Dendritic cell treated with granulocyte-macrophage colony-stimulating factor and Interleukin-4, amounts not matched to agents 40 ng/mL and 50 ng/mL, for 4 days (primary cell): ENCODE measurements at regions not wholly inside any gene's neighbourhood (a gene's known extent, or its start where the extent isn't known, plus 50 kb on each side); places are given as distances from the start of the nearest gene placed in this dataset.

ENCODE experiments used
- H3K27ac Mint-ChIP-seq: one replicate; pipeline ENCODE4 v1.8.0; 2022; ENCODE audit warnings: mild to moderate bottlenecking, mixed read lengths
- H3K27me3 Mint-ChIP-seq: one replicate; pipeline ENCODE4 v1.8.0; 2022; ENCODE audit warnings: mild to moderate bottlenecking, mixed read lengths
- H3K36me3 Mint-ChIP-seq: one replicate; pipeline ENCODE4 v1.8.0; 2022; ENCODE audit warnings: low read depth, mixed read lengths
- H3K4me1 Mint-ChIP-seq: one replicate; pipeline ENCODE4 v1.8.0; 2022; ENCODE audit warnings: low read depth, mixed read lengths
- H3K4me3 Mint-ChIP-seq: one replicate; pipeline ENCODE4 v1.8.0; 2022; ENCODE audit warnings: mild to moderate bottlenecking, moderate library complexity, mixed read lengths
- H3K9me3 Mint-ChIP-seq: one replicate; pipeline ENCODE4 v1.8.0; 2022; ENCODE audit warnings: mixed read lengths
- intact Hi-C: fragments of 100-400 bp; cut with micrococcal nuclease; formaldehyde crosslinking; loops from one replicate; pipeline ENCODE4 v1.15.0; 2022

GRCh38 chr12:105729181-105729771, 398.8 kb downstream of the C12orf75 start:
- intact Hi-C loops, result no loop called here
- H3K9me3 Mint-ChIP-seq, result no peaks in the 10 kb centered on the region
- H3K27ac Mint-ChIP-seq, result no peak overlapping the region
- H3K27me3 Mint-ChIP-seq, result peaks cover 2% of the 10 kb centered on the region
- H3K4me1 Mint-ChIP-seq, result no peaks in the 10 kb centered on the region
- no peak overlapping the region for H3K4me3 Mint-ChIP-seq
- no peaks in the 10 kb centered on the region for H3K36me3 Mint-ChIP-seq

- Mint-ChIP-seq H3K4me1 (no peaks in the 10 kb centered on the region), H3K36me3 (no peaks in the 10 kb centered on the region), H3K9me3 (no peaks in the 10 kb centered on the region), H3K27ac (no peak overlapping the region), H3K4me3 (no peak overlapping the region), H3K27me3 (peaks cover 2% of the 10 kb centered on the region)
- intact Hi-C loops, result no loop called here
These were observed 399.4 kb downstream of the C12orf75 start for GRCh38 chr12:105729926-105730325.

- Mint-ChIP-seq H3K27ac (no peak overlapping the region), H3K9me3 (no peaks in the 10 kb centered on the region), H3K4me3 (no peak overlapping the region), H3K4me1 (no peaks in the 10 kb centered on the region), H3K36me3 (no peaks in the 10 kb centered on the region), H3K27me3 (peaks cover 2% of the 10 kb centered on the region)
- intact Hi-C loops, result no loop called here
These were observed 403.1 kb downstream of the C12orf75 start for GRCh38 chr12:105733579-105733978.

GRCh38 chr12:105736498-105736897, 402.3 kb downstream of the NUAK1 start:
- no peaks in the 10 kb centered on the region for H3K36me3 Mint-ChIP-seq

GRCh38 chr12:105738051-105738450, 400.7 kb downstream of the NUAK1 start:
- Mint-ChIP-seq H3K4me3 (no peak overlapping the region), H3K36me3 (no peaks in the 10 kb centered on the region), H3K27ac (no peak overlapping the region), H3K27me3 (no peaks in the 10 kb centered on the region), H3K4me1 (no peaks in the 10 kb centered on the region), H3K9me3 (no peaks in the 10 kb centered on the region)
- intact Hi-C loops, result no loop called here

More at GRCh38 chr12:105736498-105736897, 402.3 kb downstream of the NUAK1 start:
- Mint-ChIP-seq H3K27ac (no peak overlapping the region), H3K4me1 (no peaks in the 10 kb centered on the region), H3K9me3 (no peaks in the 10 kb centered on the region), H3K27me3 (no peaks in the 10 kb centered on the region), H3K4me3 (no peak overlapping the region)
- intact Hi-C loops, result no loop called here

GRCh38 chr12:105740369-105740768, 398.4 kb downstream of the NUAK1 start:
- Mint-ChIP-seq H3K4me3 (no peak overlapping the region), H3K9me3 (no peaks in the 10 kb centered on the region), H3K36me3 (no peaks in the 10 kb centered on the region), H3K27ac (no peak overlapping the region), H3K4me1 (no peaks in the 10 kb centered on the region), H3K27me3 (no peaks in the 10 kb centered on the region)
- intact Hi-C loops, result no loop called here

- no peak overlapping the region for H3K27ac Mint-ChIP-seq
- no peaks in the 10 kb centered on the region for H3K4me1 Mint-ChIP-seq
- no peaks in the 10 kb centered on the region for H3K9me3 Mint-ChIP-seq
- H3K36me3 Mint-ChIP-seq, result no peaks in the 10 kb centered on the region
- intact Hi-C loops, result no loop called here
- H3K4me3 Mint-ChIP-seq, result no peak overlapping the region
- no peaks in the 10 kb centered on the region for H3K27me3 Mint-ChIP-seq
These were observed 397.6 kb downstream of the NUAK1 start for GRCh38 chr12:105740970-105741725.

- H3K27me3 Mint-ChIP-seq, result no peaks in the 10 kb centered on the region
- H3K4me3 Mint-ChIP-seq, result no peak overlapping the region
- no peaks in the 10 kb centered on the region for H3K36me3 Mint-ChIP-seq
- no peak overlapping the region for H3K27ac Mint-ChIP-seq
- H3K4me1 Mint-ChIP-seq, result no peaks in the 10 kb centered on the region
- intact Hi-C loops, result no loop called here
- H3K9me3 Mint-ChIP-seq, result no peaks in the 10 kb centered on the region
These were observed 396.8 kb downstream of the NUAK1 start for GRCh38 chr12:105741786-105742566.

- no peaks in the 10 kb centered on the region for H3K9me3 Mint-ChIP-seq
- no peak overlapping the region for H3K27ac Mint-ChIP-seq
- intact Hi-C loops, result no loop called here
- peaks cover 3% of the 10 kb centered on the region for H3K27me3 Mint-ChIP-seq
- H3K4me3 Mint-ChIP-seq, result no peak overlapping the region
- no peaks in the 10 kb centered on the region for H3K36me3 Mint-ChIP-seq
- no peaks in the 10 kb centered on the region for H3K4me1 Mint-ChIP-seq
These were observed 396.2 kb downstream of the NUAK1 start for GRCh38 chr12:105742567-105742874.

- H3K36me3 Mint-ChIP-seq, result no peaks in the 10 kb centered on the region
- no peak overlapping the region for H3K4me3 Mint-ChIP-seq
- H3K4me1 Mint-ChIP-seq, result no peaks in the 10 kb centered on the region
- H3K27me3 Mint-ChIP-seq, result peaks cover 3% of the 10 kb centered on the region
- H3K9me3 Mint-ChIP-seq, result no peaks in the 10 kb centered on the region
- no peak overlapping the region for H3K27ac Mint-ChIP-seq
- intact Hi-C loops, result no loop called here
These were observed 394.2 kb downstream of the NUAK1 start for GRCh38 chr12:105744371-105745058.

- H3K36me3 Mint-ChIP-seq, result no peaks in the 10 kb centered on the region
- no peak overlapping the region for H3K4me3 Mint-ChIP-seq
- H3K9me3 Mint-ChIP-seq, result no peaks in the 10 kb centered on the region
- no peaks in the 10 kb centered on the region for H3K4me1 Mint-ChIP-seq
- no peak overlapping the region for H3K27ac Mint-ChIP-seq
- H3K27me3 Mint-ChIP-seq, result peaks cover 3% of the 10 kb centered on the region
- intact Hi-C loops, result no loop called here
These were observed 392.9 kb downstream of the NUAK1 start for GRCh38 chr12:105745811-105746210.

- H3K4me3 Mint-ChIP-seq, result no peak overlapping the region
- no peaks in the 10 kb centered on the region for H3K9me3 Mint-ChIP-seq
These were observed 389.8 kb downstream of the NUAK1 start for GRCh38 chr12:105748806-105749600.

GRCh38 chr12:105750096-105750495, 388.7 kb downstream of the NUAK1 start:
- Mint-ChIP-seq H3K27me3 (peaks cover 3% of the 10 kb centered on the region), H3K27ac (no peak overlapping the region), H3K36me3 (no peaks in the 10 kb centered on the region), H3K4me3 (no peak overlapping the region), H3K9me3 (no peaks in the 10 kb centered on the region), H3K4me1 (no peaks in the 10 kb centered on the region)
- intact Hi-C loops, result no loop called here

More at GRCh38 chr12:105748806-105749600, 389.8 kb downstream of the NUAK1 start:
- no peaks in the 10 kb centered on the region for H3K4me1 Mint-ChIP-seq
- H3K27ac Mint-ChIP-seq, result no peak overlapping the region
- H3K36me3 Mint-ChIP-seq, result no peaks in the 10 kb centered on the region
- peaks cover 3% of the 10 kb centered on the region for H3K27me3 Mint-ChIP-seq
- intact Hi-C loops, result no loop called here
